GM21619 (cell line): ENCODE measurements at regions not wholly inside any gene's neighbourhood (a gene's known extent, or its start where the extent isn't known, plus 50 kb on each side); places are given as distances from the start of the nearest gene placed in this dataset.
"Not testable (repeated sequence)": the region's sequence is repeated elsewhere in the genome, so short reads cannot be mapped to it uniquely, and the experiment has no call there.

Source experiments
- ATAC-seq: cut with Tn5 transposase; IDR thresholded peaks from one replicate; pipeline ENCODE4 v1.9.1; 2021; ENCODE audit not compliant: unreplicated experiment

DNA sequence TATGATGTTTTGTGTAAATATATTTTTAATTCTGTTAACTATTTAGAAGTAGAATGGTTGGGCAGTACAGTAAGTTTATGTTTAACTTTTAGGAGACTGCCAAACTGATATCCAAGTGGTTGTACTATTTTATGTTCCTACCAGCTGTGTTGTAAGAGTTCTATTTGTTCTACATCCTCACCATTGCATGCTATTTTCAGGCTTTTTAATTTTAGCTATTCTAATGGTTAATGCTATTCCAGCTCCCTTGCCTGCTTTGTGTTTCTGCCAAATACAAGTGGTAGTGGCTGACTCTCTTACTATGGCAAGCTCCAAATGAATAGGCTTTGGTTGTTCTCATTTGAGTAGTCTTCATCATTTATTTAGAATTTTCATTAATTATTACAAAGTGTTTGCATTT lies 476.4 kb downstream of the KIF4B start:
- ATAC-seq, result no peak

DNA sequence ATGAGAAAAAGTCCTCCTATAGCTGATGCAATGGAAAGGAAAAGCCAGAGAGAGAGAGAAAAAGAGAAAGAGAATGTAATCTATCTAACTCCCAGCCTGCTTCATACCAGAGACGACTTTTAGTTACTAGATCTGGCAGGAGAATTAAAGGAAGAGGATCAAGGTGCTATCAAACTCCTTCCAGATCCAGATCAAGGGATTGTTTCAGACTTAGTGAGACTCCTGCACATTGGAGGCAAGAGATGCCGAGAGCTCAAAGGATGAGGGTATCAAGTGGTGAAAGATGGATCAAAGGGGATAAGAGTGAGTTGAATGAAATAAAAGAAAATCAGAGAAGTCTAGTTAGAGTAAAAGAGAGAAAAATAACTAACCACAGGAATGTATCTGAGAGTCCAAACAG lies 478.6 kb downstream of the KIF4B start:
- no peak for ATAC-seq

GRCh38 chr5:155504606-155505005 lies 491.1 kb downstream of the KIF4B start:
- ATAC-seq, result no peak

GRCh38 chr5:155507363-155507762 lies 493.8 kb downstream of the KIF4B start:
- ATAC-seq, result no peak

GRCh38 chr5:155508673-155509072 lies 495.1 kb downstream of the KIF4B start:
- no peak for ATAC-seq

DNA sequence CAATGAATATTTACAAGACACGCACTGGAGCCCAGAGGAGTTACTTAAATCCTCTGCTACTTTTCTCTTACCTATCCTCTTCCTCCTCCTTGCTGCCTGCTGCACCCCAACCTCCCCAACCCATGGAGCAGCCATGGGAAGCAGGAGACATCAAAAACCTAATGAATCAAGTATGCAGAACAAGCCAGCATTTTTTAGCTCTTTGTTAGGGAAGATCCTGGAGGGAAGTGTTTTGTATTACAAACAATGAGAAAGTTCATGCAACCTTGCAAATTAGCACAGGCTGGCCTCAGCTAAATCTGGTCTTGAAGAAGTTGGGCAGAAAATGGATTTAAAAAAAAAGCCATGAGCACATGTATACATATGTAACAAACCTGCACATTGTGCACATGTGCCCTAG lies 498.8 kb downstream of the KIF4B start:
- no peak for ATAC-seq

GRCh38 chr5:155514105-155514563 lies 500.6 kb downstream of the KIF4B start:
- no peak for ATAC-seq

DNA sequence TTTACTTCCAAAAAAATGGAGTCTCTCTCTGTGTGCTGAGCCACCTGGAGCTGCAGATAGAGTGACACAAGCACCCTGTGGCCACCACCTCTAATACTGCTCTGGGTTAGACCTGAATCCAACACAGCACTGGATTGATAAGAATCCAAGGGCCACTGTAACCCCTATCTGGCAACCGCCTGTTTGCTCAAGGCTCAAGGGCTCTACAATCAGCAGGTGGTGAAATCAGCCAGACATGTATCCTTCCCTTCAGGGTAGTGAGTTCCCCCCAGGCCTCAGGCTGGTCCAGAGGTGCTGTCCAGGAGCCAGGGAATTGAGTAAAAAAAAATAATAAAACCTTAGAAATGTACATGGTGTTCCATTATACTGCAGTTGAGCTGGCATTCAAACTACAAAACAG lies 509.0 kb downstream of the KIF4B start:
- ATAC-seq, result no peak

- ATAC-seq, result no peak
Measured at GRCh38 chr5:155529362-155529761, 515.8 kb downstream of the KIF4B start.

GRCh38 chr5:155530046-155530445 lies 516.5 kb downstream of the KIF4B start:
- no peak for ATAC-seq

DNA sequence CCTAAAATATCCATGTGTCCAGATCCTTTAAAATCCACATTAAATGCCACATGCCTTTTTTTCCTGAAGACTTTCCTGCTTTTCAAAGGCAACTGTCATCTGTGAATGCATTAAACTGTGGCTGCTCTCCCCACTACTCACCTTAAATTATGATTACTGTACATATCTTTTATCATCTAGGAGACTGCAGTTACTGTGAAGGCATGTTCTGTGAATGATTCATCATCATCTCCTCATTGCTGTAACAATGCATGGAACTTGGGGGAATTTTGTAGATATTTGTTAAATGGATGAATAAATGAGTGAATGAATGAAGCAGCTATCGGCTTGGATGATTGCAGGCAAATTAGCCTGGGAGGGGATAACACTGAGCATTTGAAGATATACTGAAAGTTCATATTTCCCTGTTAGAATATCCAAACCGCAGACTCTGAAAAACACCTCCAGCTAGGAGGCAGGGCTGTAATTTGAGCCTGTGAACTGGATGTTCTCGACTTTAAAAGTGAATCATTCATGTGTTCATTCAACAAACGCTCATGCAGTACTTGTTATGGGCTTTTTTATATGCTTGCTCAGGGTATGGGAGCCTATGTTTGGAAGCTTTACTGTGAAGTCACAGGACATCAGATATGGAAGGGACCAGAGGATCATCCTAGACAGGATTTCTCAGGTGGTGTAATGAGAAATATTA lies 519.2 kb downstream of the KIF4B start:
- ATAC-seq, result no peak

DNA sequence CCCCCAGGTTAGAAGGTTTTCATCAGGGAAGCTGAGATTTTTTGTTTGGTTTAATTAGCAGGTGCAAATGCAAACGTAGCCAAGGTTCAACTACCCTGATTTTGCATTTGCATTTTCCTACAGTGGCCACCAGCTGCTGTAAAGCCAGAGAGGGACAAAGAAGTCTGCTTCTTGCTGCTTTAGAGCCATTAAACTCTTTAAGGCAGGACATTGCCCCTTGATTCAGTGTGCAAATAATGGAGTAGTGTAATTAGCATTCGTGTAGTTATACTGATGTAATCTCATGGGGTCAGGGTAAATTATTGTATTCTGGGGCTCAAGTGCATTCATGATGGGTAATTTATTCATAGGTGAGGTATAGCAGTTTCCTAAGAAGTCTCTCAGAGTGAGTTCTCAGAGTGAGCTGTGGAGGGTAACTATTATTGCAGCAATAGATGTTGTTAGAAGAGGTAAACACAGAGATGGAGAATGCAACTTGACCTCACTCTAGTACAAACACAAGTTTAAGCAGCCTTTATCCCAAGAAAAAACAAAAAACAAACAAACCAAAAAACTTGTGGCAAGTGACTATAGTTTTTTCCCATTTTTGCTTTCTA lies 526.5 kb downstream of the KIF4B start:
- ATAC-seq, result no peak

DNA sequence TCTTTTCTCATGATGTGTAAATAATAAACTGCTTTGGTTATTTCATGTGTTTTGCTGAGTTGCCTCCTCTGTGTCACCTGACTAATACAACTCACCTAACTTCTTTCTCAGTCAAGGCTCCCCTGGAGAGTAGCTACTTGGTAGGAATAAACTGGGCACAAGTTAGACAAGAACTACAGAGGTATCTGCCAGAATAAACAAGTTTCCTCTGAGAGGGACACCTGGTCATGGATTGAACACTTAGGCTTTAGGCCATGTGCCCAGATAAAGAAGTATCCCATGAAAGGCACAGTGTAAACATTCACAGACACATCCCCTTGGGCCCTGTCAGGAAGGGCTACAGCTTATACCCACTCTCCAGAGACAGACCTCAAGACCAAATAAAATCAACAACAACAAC lies 532.5 kb downstream of the KIF4B start:
- no peak for ATAC-seq

GRCh38 chr5:155554500-155554899 lies 540.9 kb downstream of the KIF4B start:
- no peak for ATAC-seq

DNA sequence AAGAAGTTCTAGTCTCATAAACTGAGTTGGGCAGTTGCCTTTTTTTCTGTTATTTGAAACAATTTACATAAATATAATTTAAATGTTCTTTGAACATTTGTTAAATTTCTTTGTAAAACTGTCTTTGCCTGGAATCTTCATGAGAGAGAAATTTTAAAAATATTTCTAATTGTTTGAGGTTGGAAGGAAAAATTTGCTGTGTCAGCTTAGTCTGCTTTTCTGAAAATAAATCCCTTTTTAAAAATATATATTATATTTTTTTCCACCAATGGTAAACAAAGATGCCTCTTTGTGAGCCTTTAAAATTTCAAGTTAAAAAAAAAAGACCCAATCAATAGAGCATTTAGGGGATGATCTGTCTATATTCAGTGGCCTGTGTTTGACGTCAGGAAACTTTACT lies 542.7 kb downstream of the KIF4B start:
- ATAC-seq, result no peak

- ATAC-seq, result no peak
Measured at GRCh38 chr5:155556700-155557099, 543.1 kb downstream of the KIF4B start.

GRCh38 chr5:155562158-155562557 lies 548.6 kb downstream of the KIF4B start:
- ATAC-seq, result no peak

DNA sequence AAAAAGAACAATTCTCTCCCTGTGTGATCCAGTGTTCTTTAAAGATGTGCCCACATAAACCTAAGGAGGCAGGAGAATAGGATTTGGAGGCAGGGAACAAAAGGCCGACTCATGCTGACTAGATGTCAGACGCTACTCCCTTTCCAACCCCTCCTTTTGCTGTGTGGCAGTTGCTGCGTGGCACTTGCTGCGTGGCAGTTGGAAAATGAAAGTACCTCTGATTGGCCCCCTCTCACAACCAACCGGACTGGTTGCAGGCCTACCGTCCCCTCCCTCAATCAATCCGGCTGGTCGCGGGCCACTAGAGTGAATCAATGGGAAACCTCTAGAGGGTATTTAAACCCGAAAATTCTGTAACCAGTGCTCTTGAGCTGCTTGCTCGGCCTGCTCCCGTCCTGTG lies 551.0 kb downstream of the KIF4B start:
- ATAC-seq, result no peak

- ATAC-seq, result no peak
Measured at GRCh38 chr5:155575861-155576260, 562.3 kb downstream of the KIF4B start.

- ATAC-seq, result not testable (repeated sequence)
Measured at GRCh38 chr5:155586808-155587207, 573.3 kb downstream of the KIF4B start.

GRCh38 chr5:155587458-155587857 lies 573.9 kb downstream of the KIF4B start:
- no peak for ATAC-seq

DNA sequence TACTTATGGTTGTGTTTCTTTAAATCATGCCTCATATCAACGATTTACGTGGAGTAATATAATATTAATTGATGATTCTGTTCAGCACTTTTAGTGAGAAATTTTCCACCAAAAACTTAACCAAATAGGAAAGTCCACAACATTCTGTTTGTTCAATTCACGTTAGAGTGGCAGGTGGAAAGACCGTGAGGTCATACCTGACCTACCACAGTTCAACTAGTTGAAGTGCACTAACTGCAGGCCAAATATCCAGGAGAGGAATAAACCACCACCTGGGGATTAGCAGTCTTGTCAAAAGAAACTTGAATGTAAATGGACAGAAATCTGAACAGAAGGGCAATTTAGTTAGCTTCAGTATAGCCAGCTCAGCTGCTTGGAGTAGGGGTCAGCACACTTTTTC lies 577.7 kb downstream of the KIF4B start:
- ATAC-seq, result no peak

- no peak for ATAC-seq
Measured at GRCh38 chr5:155594270-155594669, 580.7 kb downstream of the KIF4B start.
